OCI-LY3 (cell line): ENCODE measurements at regions not wholly inside any gene's neighbourhood (a gene's known extent, or its start where the extent isn't known, plus 50 kb on each side); places are given as distances from the start of the nearest gene placed in this dataset.

ENCODE experiments used
- H2AFZ ChIP-seq: fragments of 200-600, 300-600 bp; shearing (Covaris generic); 2 replicates; pipeline ENCODE4 v1.6.0; 2014; ENCODE audit warnings: antibody characterized with exemption, low read depth, low read length
- H3K27ac ChIP-seq: fragments of 200-600, 300-600 bp; sonication (generic); 2 replicates; pipeline ENCODE4 v1.5.1; 2014; ENCODE audit warnings: mild to moderate bottlenecking, low read length, moderate library complexity, mixed read lengths
- H3K27me3 ChIP-seq: fragments of 200-600, 300-600 bp; sonication (generic); 2 replicates; pipeline ENCODE4 v1.6.1; 2014; ENCODE audit warnings: low read depth, low read length, mixed read lengths
- H3K36me3 ChIP-seq: fragments of 200-600, 300-600 bp; sonication (generic); replicated peaks from 2 replicates; pipeline ENCODE3; 2014; ENCODE audit warnings: low read depth, low read length, mixed read lengths
- H3K4me1 ChIP-seq: fragments of 300-600, 200-600 bp; sonication (generic); 2 replicates; pipeline ENCODE4 v1.6.1; 2014; ENCODE audit warnings: low read length, mixed read lengths
- H3K4me2 ChIP-seq: fragments of 200-600, 300-600 bp; sonication (generic); 2 replicates; pipeline ENCODE4 v1.6.1; 2014; ENCODE audit warnings: low read length, mixed read lengths
- H3K4me3 ChIP-seq: fragments of 300-600, 200-600 bp; sonication (generic); 2 replicates; pipeline ENCODE4 v1.5.1; 2014; ENCODE audit warnings: antibody characterized with exemption, mild to moderate bottlenecking, low read length, moderate library complexity
- H3K79me2 ChIP-seq: fragments of 300-600, 200-600 bp; shearing (Covaris generic); 2 replicates; pipeline ENCODE4 v1.6.1; 2014; ENCODE audit warnings: mild to moderate bottlenecking, low read length, mixed read lengths
- H3K9ac ChIP-seq: fragments of 300-600, 200-600 bp; shearing (Covaris generic); 2 replicates; pipeline ENCODE4 v1.6.0; 2014; ENCODE audit warnings: mild to moderate bottlenecking, low read length, moderate library complexity
- H3K9me3 ChIP-seq: fragments of 200-600, 300-600 bp; shearing (Covaris generic); 2 replicates; pipeline ENCODE4 v1.6.1; 2014; ENCODE audit warnings: low read length, mixed read lengths; ENCODE audit not compliant: insufficient read depth
- H4K20me1 ChIP-seq: fragments of 200-600, 300-600 bp; sonication (generic); 2 replicates; pipeline ENCODE4 v1.6.1; 2016; ENCODE audit warnings: low read length, mixed read lengths; ENCODE audit not compliant: insufficient read depth
- CTCF ChIP-seq: fragments of 200-600, 300-600 bp; sonication (generic); IDR thresholded peaks from 2 replicates; pipeline ENCODE4 v1.5.1; 2014; ENCODE audit warnings: antibody characterized with exemption, low read length, low read depth
- EZH2phosphoT487 ChIP-seq: fragments of 200-600 bp; shearing (Covaris generic); IDR thresholded peaks from 2 replicates; pipeline ENCODE4 v1.6.1; 2018; ENCODE audit warnings: antibody characterized with exemption, mixed run types, low read depth

- Histone ChIP-seq H3K27me3 (no peaks in the 10 kb centered on the region), H3K4me2 (no peak overlapping the region), H3K9ac (no peak overlapping the region), H4K20me1 (no peaks in the 10 kb centered on the region), H2AFZ (no peak overlapping the region), H3K36me3 (no peaks in the 10 kb centered on the region), H3K9me3 (no peaks in the 10 kb centered on the region), H3K27ac (no peak overlapping the region), H3K79me2 (no peaks in the 10 kb centered on the region), H3K4me1 (no peaks in the 10 kb centered on the region), H3K4me3 (no peak overlapping the region)
- TF ChIP-seq EZH2phosphoT487, result no peak
- no peak for TF ChIP-seq CTCF
Measured at GRCh38 chrX:1027680-1028079, 184.8 kb downstream of the CRLF2 start.

- Histone ChIP-seq H3K36me3 (no peaks in the 10 kb centered on the region), H4K20me1 (no peaks in the 10 kb centered on the region), H3K4me2 (no peak overlapping the region), H2AFZ (no peak overlapping the region), H3K9me3 (no peaks in the 10 kb centered on the region), H3K4me3 (no peak overlapping the region), H3K79me2 (no peaks in the 10 kb centered on the region), H3K27me3 (no peaks in the 10 kb centered on the region), H3K27ac (no peak overlapping the region), H3K9ac (no peak overlapping the region), H3K4me1 (no peaks in the 10 kb centered on the region)
- TF ChIP-seq EZH2phosphoT487, result no peak
- TF ChIP-seq CTCF, result no peak
Measured at GRCh38 chrX:1027133-1027532, 185.3 kb downstream of the CRLF2 start.

GRCh38 chrX:1026263-1027015, 186.0 kb downstream of the CRLF2 start:
- H3K79me2 ChIP-seq, result no peaks in the 10 kb centered on the region
- H3K4me1 ChIP-seq, result no peaks in the 10 kb centered on the region
- H3K27ac ChIP-seq, result no peak overlapping the region
- TF ChIP-seq CTCF, result no peak
- TF ChIP-seq EZH2phosphoT487, result no peak
- H2AFZ ChIP-seq, result no peak overlapping the region
- H3K36me3 ChIP-seq, result no peaks in the 10 kb centered on the region
- H4K20me1 ChIP-seq, result no peaks in the 10 kb centered on the region
- H3K9ac ChIP-seq, result no peak overlapping the region
- H3K9me3 ChIP-seq, result no peaks in the 10 kb centered on the region; the same call in 1 of the 2 replicates
- H3K4me3 ChIP-seq, result no peak overlapping the region
- H3K4me2 ChIP-seq, result no peak overlapping the region
- no peaks in the 10 kb centered on the region for H3K27me3 ChIP-seq

- Histone ChIP-seq H3K27ac (no peak overlapping the region), H3K4me3 (no peak overlapping the region), H3K9me3 (peaks cover 4% of the 10 kb centered on the region), H3K27me3 (no peaks in the 10 kb centered on the region), H3K4me2 (no peak overlapping the region), H3K79me2 (no peaks in the 10 kb centered on the region), H3K36me3 (no peaks in the 10 kb centered on the region), H2AFZ (no peak overlapping the region), H3K9ac (no peak overlapping the region), H4K20me1 (no peaks in the 10 kb centered on the region), H3K4me1 (no peaks in the 10 kb centered on the region)
- TF ChIP-seq CTCF (no peak), EZH2phosphoT487 (no peak)
Measured at GRCh38 chrX:1025413-1025812, 187.0 kb downstream of the CRLF2 start.
